ENCODE measurements at regions not wholly inside any gene's neighbourhood (a gene's known extent, or its start where the extent isn't known, plus 50 kb on each side); places are given as distances from the start of the nearest gene placed in this dataset.

DNA sequence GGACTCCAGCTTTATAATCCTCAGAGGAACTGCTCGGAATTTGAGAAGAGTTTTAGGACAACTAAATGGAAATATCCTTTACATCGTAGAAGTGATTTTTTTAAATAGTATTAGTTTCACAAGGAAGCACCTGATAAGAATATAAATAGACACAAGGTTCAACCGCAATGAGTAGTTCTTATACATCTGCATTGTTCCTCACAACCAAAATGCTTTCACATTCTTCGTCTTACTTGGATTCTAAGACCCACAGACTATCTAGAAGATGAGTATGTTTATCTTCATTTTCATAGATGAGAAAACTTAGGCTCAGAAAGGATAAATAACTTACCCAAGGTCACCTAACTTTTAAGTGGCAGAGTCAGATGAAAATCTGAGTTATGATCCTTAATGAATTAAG is 469.0 kb downstream of the GALC start:
- TF ChIP-seq, protein P1, sequence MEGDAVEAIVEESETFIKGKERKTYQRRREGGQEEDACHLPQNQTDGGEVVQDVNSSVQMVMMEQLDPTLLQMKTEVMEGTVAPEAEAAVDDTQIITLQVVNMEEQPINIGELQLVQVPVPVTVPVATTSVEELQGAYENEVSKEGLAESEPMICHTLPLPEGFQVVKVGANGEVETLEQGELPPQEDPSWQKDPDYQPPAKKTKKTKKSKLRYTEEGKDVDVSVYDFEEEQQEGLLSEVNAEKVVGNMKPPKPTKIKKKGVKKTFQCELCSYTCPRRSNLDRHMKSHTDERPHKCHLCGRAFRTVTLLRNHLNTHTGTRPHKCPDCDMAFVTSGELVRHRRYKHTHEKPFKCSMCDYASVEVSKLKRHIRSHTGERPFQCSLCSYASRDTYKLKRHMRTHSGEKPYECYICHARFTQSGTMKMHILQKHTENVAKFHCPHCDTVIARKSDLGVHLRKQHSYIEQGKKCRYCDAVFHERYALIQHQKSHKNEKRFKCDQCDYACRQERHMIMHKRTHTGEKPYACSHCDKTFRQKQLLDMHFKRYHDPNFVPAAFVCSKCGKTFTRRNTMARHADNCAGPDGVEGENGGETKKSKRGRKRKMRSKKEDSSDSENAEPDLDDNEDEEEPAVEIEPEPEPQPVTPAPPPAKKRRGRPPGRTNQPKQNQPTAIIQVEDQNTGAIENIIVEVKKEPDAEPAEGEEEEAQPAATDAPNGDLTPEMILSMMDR (IDR thresholded peaks at IDR 0.05): no peak
- TF ChIP-seq POLR2A (IDR thresholded peaks at IDR 0.05): no peak

Data from body of pancreas (tissue), 4 donors.